OCI-LY1 (cell line): ENCODE measurements at regions not wholly inside any gene's neighbourhood (a gene's known extent, or its start where the extent isn't known, plus 50 kb on each side); places are given as distances from the start of the nearest gene placed in this dataset.

Experiments used
- EZH2 ChIP-seq: fragments of 200-600 bp; sonication (generic), shearing (Covaris generic); IDR thresholded peaks from 2 replicates; pipeline ENCODE4 v1.8.0; 2017; ENCODE audit warnings: borderline replicate concordance, mixed run types, mild to moderate bottlenecking, antibody characterized with exemption, low read length, moderate library complexity, mixed read lengths
- TF ChIP-seq, protein P1 (sequence below): fragments of 200-600 bp; sonication (generic), shearing (Covaris generic); IDR thresholded peaks from 2 replicates; pipeline ENCODE4 v1.5.1; 2017; ENCODE audit warnings: mild to moderate bottlenecking, antibody characterized with exemption, low read length, moderate library complexity, mixed read lengths

DNA sequence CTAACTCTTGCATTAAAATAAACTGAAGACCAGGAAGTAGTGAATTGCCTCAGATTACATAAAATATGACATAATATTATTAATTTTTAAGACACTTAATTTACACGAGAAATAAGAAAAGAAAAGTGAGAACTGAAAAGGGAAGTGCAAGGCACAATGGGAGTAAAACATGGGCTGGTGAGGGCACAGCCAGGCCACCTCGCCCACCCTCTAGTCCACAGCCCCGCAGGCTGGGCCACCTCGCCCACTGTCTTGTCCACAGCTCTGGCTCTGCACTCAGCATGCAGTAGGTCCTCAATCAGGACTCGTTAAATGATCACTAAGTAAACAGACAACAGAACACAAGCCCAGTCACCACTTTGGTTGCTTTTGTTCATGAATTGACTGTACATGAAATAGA is 67.8 kb upstream of the ARHGEF7 start:
- TF ChIP-seq, protein P1, sequence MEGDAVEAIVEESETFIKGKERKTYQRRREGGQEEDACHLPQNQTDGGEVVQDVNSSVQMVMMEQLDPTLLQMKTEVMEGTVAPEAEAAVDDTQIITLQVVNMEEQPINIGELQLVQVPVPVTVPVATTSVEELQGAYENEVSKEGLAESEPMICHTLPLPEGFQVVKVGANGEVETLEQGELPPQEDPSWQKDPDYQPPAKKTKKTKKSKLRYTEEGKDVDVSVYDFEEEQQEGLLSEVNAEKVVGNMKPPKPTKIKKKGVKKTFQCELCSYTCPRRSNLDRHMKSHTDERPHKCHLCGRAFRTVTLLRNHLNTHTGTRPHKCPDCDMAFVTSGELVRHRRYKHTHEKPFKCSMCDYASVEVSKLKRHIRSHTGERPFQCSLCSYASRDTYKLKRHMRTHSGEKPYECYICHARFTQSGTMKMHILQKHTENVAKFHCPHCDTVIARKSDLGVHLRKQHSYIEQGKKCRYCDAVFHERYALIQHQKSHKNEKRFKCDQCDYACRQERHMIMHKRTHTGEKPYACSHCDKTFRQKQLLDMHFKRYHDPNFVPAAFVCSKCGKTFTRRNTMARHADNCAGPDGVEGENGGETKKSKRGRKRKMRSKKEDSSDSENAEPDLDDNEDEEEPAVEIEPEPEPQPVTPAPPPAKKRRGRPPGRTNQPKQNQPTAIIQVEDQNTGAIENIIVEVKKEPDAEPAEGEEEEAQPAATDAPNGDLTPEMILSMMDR = no peak
- TF ChIP-seq EZH2 = no peak
